ENCODE measurements at regions not wholly inside any gene's neighbourhood (a gene's known extent, or its start where the extent isn't known, plus 50 kb on each side); places are given as distances from the start of the nearest gene placed in this dataset.

- H3K4me3 ChIP-seq (ENCODE audit: low read depth, low read length): no peak overlapping the region
- peak; percentile 2 for DNase-seq (ENCODE audit: low read depth)
- TF ChIP-seq CTCF (conservative IDR thresholded peaks at IDR 0.05; ENCODE audit: low read depth, low read length): no peak
Observed at GRCh38 chrY:15593476-15594160, 1069.3 kb downstream of the NLGN4Y start.

GRCh38 chrY:15594179-15594578 lies 1069.8 kb downstream of the NLGN4Y start:
- TF ChIP-seq CTCF (conservative IDR thresholded peaks at IDR 0.05; ENCODE audit: low read depth, low read length): peak; percentile 10

GRCh38 chrY:15600565-15600964 lies 1076.2 kb downstream of the NLGN4Y start:
- H3K4me3 ChIP-seq (ENCODE audit: low read depth, low read length): no peak overlapping the region
- TF ChIP-seq CTCF (conservative IDR thresholded peaks at IDR 0.05; ENCODE audit: low read depth, low read length): no peak
- DNase-seq (ENCODE audit: low read depth): no peak

More at GRCh38 chrY:15594179-15594578, 1069.8 kb downstream of the NLGN4Y start:
- no peak for DNase-seq (ENCODE audit: low read depth)
- H3K4me3 ChIP-seq (ENCODE audit: low read depth, low read length): no peak overlapping the region

- TF ChIP-seq CTCF (conservative IDR thresholded peaks at IDR 0.05; ENCODE audit: low read depth, low read length): no peak
- DNase-seq (ENCODE audit: low read depth): no peak
- no peak overlapping the region for H3K4me3 ChIP-seq (ENCODE audit: low read depth, low read length)
Observed at GRCh38 chrY:15624370-15624769, 1100.0 kb downstream of the NLGN4Y start.

- DNase-seq (ENCODE audit: low read depth): no peak
- TF ChIP-seq CTCF (conservative IDR thresholded peaks at IDR 0.05; ENCODE audit: low read depth, low read length): peak; percentile 18
- no peak overlapping the region for H3K4me3 ChIP-seq (ENCODE audit: low read depth, low read length)
Observed at GRCh38 chrY:15624928-15625327, 1100.6 kb downstream of the NLGN4Y start.

- no peak for DNase-seq (ENCODE audit: low read depth)
- no peak overlapping the region for H3K4me3 ChIP-seq (ENCODE audit: low read depth, low read length)
- no peak for TF ChIP-seq CTCF (conservative IDR thresholded peaks at IDR 0.05; ENCODE audit: low read depth, low read length)
Observed at GRCh38 chrY:15648198-15648597, 1123.9 kb downstream of the NLGN4Y start.

- TF ChIP-seq CTCF (conservative IDR thresholded peaks at IDR 0.05; ENCODE audit: low read depth, low read length): no peak
- DNase-seq (ENCODE audit: low read depth): no peak
Observed at GRCh38 chrY:15650056-15650455, 1125.7 kb downstream of the NLGN4Y start.

More at GRCh38 chrY:15650056-15650455, 1125.7 kb downstream of the NLGN4Y start:
- no peak overlapping the region for H3K4me3 ChIP-seq (ENCODE audit: low read depth, low read length)
